GM12878 (cell line): ENCODE measurements at regions not wholly inside any gene's neighbourhood (a gene's known extent, or its start where the extent isn't known, plus 50 kb on each side); places are given as distances from the start of the nearest gene placed in this dataset.

Experiments used
- ATAC-seq: fragments of 200-7000 bp; cut with Tn5 transposase; 3 replicates; pipeline ENCODE4 v1.9.1; 2020; ENCODE audit warnings: mild to moderate bottlenecking, moderate library complexity
- BruUV-seq: library from RNA; stranded (reverse); fragments of 400-500 nt; replicated peaks from 2 replicates; lab custom pipeline; 2021; lab: Mats Ljungman, UMichigan
- CTCF ChIA-PET: fragments of 300-600 bp; sonication (Branson Sonifier 250); formaldehyde crosslinking; extraction: SDS; loops from one replicate; lab custom pipeline; 2021; ENCODE audit warnings: inconsistent platforms; lab: Yijun Ruan, JAX
- POLR2A ChIA-PET: fragments of 350-600 bp; formaldehyde crosslinking; extraction: SDS; loops from one replicate; lab custom pipeline; 2021; ENCODE audit warnings: inconsistent platforms; lab: Charles Lee
- RAD21 ChIA-PET: fragments of 300-600 bp; sonication (Branson Sonifier 250); formaldehyde crosslinking; loops from one replicate; lab custom pipeline; 2023; ENCODE audit warnings: antibody characterized with exemption; ENCODE audit not compliant: unreplicated experiment; lab: Charles Lee
- SMC1A ChIA-PET: fragments of 300-600 bp; sonication (Branson Sonifier 250); formaldehyde crosslinking; loops from one replicate; lab custom pipeline; 2023; ENCODE audit not compliant: unreplicated experiment, uncharacterized antibody; lab: Charles Lee
- DNase-seq: peaks from one replicate; pipeline ENCODE4 v3.0.0-alpha.2; 2011; ENCODE audit warnings: low read depth, low spot score
- FAIRE-seq: peaks from 3 replicates; lab custom pipeline; 2011; peaks lifted over from hg19 to GRCh38; lab: Jason Lieb, UNC
- H2AFZ ChIP-seq: 2 replicates; pipeline ENCODE4 v1.6.0; 2011; ENCODE audit warnings: low read depth, low read length, control low read depth; ENCODE audit not compliant: control insufficient read depth
- H3K27ac ChIP-seq: 2 replicates; pipeline ENCODE4 v1.5.1; 2011; ENCODE audit warnings: control low read depth; ENCODE audit not compliant: control insufficient read depth, insufficient read depth
- H3K27me3 ChIP-seq, 2 experiments: replicated peaks in 1 of 2; 2 replicates each; pipeline versions ENCODE4 v1.6.0 to v1.6.1; 2011; ENCODE audit warnings: low read length in 1 of 2; ENCODE audit not compliant: control insufficient read depth in 2 of 2, insufficient read depth in 2 of 2
- H3K36me3 ChIP-seq, 2 experiments: 2 replicates each; pipeline ENCODE4 v1.5.1; 2011; ENCODE audit warnings: low read length in 1 of 2; ENCODE audit not compliant: control insufficient read depth in 2 of 2, insufficient read depth in 2 of 2
- H3K4me1 ChIP-seq: 2 replicates; pipeline ENCODE4 v1.6.1; 2011; ENCODE audit warnings: mild to moderate bottlenecking, low read length, moderate library complexity, mixed read lengths; ENCODE audit not compliant: control insufficient read depth, insufficient read depth
- H3K4me2 ChIP-seq: 2 replicates; pipeline ENCODE4 v1.6.0; 2011; ENCODE audit warnings: control low read depth; ENCODE audit not compliant: control insufficient read depth, insufficient read depth
- H3K4me3 ChIP-seq: fragments of 200-600 bp; sonication (generic); 2 replicates; pipeline ENCODE4 v1.5.1; 2016
- H3K79me2 ChIP-seq: 2 replicates; pipeline ENCODE4 v1.6.0; 2011; ENCODE audit warnings: low read length; ENCODE audit not compliant: control insufficient read depth, insufficient read depth
- H3K9ac ChIP-seq: 2 replicates; pipeline ENCODE4 v1.8.0; 2011; ENCODE audit warnings: low read length, control low read depth, mixed read lengths; ENCODE audit not compliant: control insufficient read depth, insufficient read depth
- H3K9me3 ChIP-seq: replicated peaks from 3 replicates; pipeline ENCODE4 v1.5.1; 2011; ENCODE audit warnings: mild to moderate bottlenecking, low read length; ENCODE audit not compliant: control insufficient read depth, insufficient read depth
- H4K20me1 ChIP-seq: 2 replicates; pipeline ENCODE4 v1.6.0; 2011; ENCODE audit not compliant: control insufficient read depth, insufficient read depth
- BCL3 ChIP-seq: IDR thresholded peaks from 2 replicates; pipeline ENCODE4 v1.6.1; 2011; ENCODE audit warnings: borderline replicate concordance, low read depth, mild to moderate bottlenecking, moderate library complexity, low read length; ENCODE audit not compliant: insufficient read depth, poor library complexity, severe bottlenecking
- EED ChIP-seq: sonication (generic); IDR thresholded peaks from 2 replicates; pipeline ENCODE4 v1.6.1; 2016; ENCODE audit warnings: antibody characterized with exemption, low read depth
- EGR1 ChIP-seq, 2 experiments: IDR thresholded peaks; 1 replicate in 1 of 2; 2 replicates in 1 of 2; pipeline ENCODE4 v1.6.1; 2011 to 2012; ENCODE audit warnings: low read depth in 2 of 2, low read length in 2 of 2, borderline replicate concordance in 1 of 2, mild to moderate bottlenecking in 1 of 2, moderate library complexity in 1 of 2
- SPI1 ChIP-seq: IDR thresholded peaks from 2 replicates; pipeline ENCODE4 v1.6.1; 2011; ENCODE audit warnings: low read depth, mild to moderate bottlenecking, low read length, moderate library complexity, borderline replicate concordance; ENCODE audit not compliant: insufficient read depth
- SREBF2 ChIP-seq: IDR thresholded peaks from 2 replicates; pipeline ENCODE4 v1.6.1; 2012; ENCODE audit warnings: mild to moderate bottlenecking, low read length
- SUZ12 ChIP-seq: fragments of 200-600 bp; sonication (generic); IDR thresholded peaks from one replicate; pipeline ENCODE4 v1.6.1; 2018; ENCODE audit warnings: antibody characterized with exemption, mild to moderate bottlenecking; ENCODE audit not compliant: unreplicated experiment
- WGBS: methylation state at CpG from one replicate; pipeline ENCODE4 v1.1.6; 2016; ENCODE audit warnings: low lambda C conversion rate; ENCODE audit not compliant: insufficient replicate concordance, insufficient coverage; ENCODE audit errors: missing lambda C conversion rate; 5-methylcytosine and 5-hydroxymethylcytosine counted together
- in situ Hi-C: fragments of 300-500 bp; cut with MboI; formaldehyde crosslinking; loops from 9 replicates; pipeline ENCODE4 v1.14.3; 2018; ENCODE audit warnings: mixed read lengths
- intact Hi-C: fragments of 100-400 bp; cut with micrococcal nuclease; formaldehyde crosslinking; loops from one replicate; pipeline ENCODE4 v1.14.2; 2022; ENCODE audit not compliant: unreplicated experiment

GRCh38 chr1:47507144-47507543, 69.3 kb downstream of the FOXD2 start:
- POLR2A ChIA-PET, result no interaction called here
- BruUV-seq, result no TSS peak
- no peak for FAIRE-seq
- RAD21 ChIA-PET, result interaction anchor here (1.1 kb wide), 1 partner anchor 69 kb away, joined by 3 read pairs; the partner anchor contains the start of gene FOXD2
- 3% methylated on average over 3 of the region's 3 CpGs for WGBS
- TF ChIP-seq SPI1 (peak; percentile 26; the same call in 1 of the 2 replicates), SREBF2 (no peak)
- SMC1A ChIA-PET, result no interaction called here
- in situ Hi-C loops (no loop called here), intact Hi-C loops (no loop called here)
- peak; percentile 48; the same call in 2 of the 3 replicates for ATAC-seq
- Histone ChIP-seq H3K27me3 (peaks cover 13 to 23% of the 10 kb centered on the region in 2 experiments), H3K36me3 (no peaks in the 10 kb centered on the region), H2AFZ (no peak overlapping the region), H3K4me2 (no peak overlapping the region), H4K20me1 (no peaks in the 10 kb centered on the region), H3K79me2 (no peaks in the 10 kb centered on the region), H3K4me1 (no peaks in the 10 kb centered on the region), H3K27ac (no peak overlapping the region), H3K9me3 (no peaks in the 10 kb centered on the region; the same call in 2 of the 3 replicates), H3K9ac (no peak overlapping the region), H3K4me3 (no peak overlapping the region)
- no peak for DNase-seq
- CTCF ChIA-PET, result no interaction called here

- ChIA-PET POLR2A (no interaction called here), SMC1A (no interaction called here), CTCF (no interaction called here), RAD21 (interaction anchor here (1.1 kb wide), 1 partner anchor 70 kb away, joined by 3 read pairs; the partner anchor contains the start of gene FOXD2)
- peak; percentile 50 for TF ChIP-seq BCL3
- 0 out of 3 replicates have a peak, but pooled peaks of 1 of the 2 experiments have one; percentile 23 for TF ChIP-seq EGR1 (IDR thresholded peaks at IDR 0.05; ENCODE audit: borderline replicate concordance in 1 of 2, low read depth in 2 of 2, low read length in 2 of 2)
- peak; percentile 64 for TF ChIP-seq SUZ12
- no peak for TF ChIP-seq EED
- Histone ChIP-seq H3K79me2 (no peaks in the 10 kb centered on the region), H3K27me3 (peaks cover 13 to 23% of the 10 kb centered on the region in 2 experiments), H3K4me1 (no peaks in the 10 kb centered on the region), H3K36me3 (no peaks in the 10 kb centered on the region), H3K9me3 (no peaks in the 10 kb centered on the region; the same call in 2 of the 3 replicates), H3K9ac (no peak overlapping the region), H3K27ac (no peak overlapping the region), H3K4me3 (no peak overlapping the region), H4K20me1 (no peaks in the 10 kb centered on the region), H2AFZ (no peak overlapping the region), H3K4me2 (0 out of 2 replicates have a peak overlapping the region, but pooled peaks have one; percentile 30)
- WGBS, result 6% methylated on average over 52 of the region's 77 CpGs
- no peak for FAIRE-seq
- no TSS peak for BruUV-seq
- in situ Hi-C loops (no loop called here), intact Hi-C loops (no loop called here)
- no peak for DNase-seq
- no peak; the same call in none of the 3 replicates for ATAC-seq
Observed at GRCh38 chr1:47507881-47508701, 70.2 kb downstream of the FOXD2 start.
